Activated CD8-positive, alpha-beta T cell treated with anti-CD3 and anti-CD28 coated beads, Interleukin-2, amount 10 ng/mL, durations not matched to agents 7 days and 5 days (primary cell): ENCODE measurements at regions not wholly inside any gene's neighbourhood (a gene's known extent, or its start where the extent isn't known, plus 50 kb on each side); places are given as distances from the start of the nearest gene placed in this dataset.

ENCODE experiments used
- ATAC-seq: fragments of 150-1000 bp; cut with Tn5 transposase; one replicate; pipeline ENCODE4 v1.10.0; 2021; ENCODE audit warnings: moderate library complexity
- CTCF ChIA-PET: fragments of 350-600 bp; sonication (Branson Sonifier 250); formaldehyde crosslinking; loops from one replicate; lab custom pipeline; 2021; ENCODE audit warnings: antibody characterized with exemption; lab: Charles Lee
- POLR2A ChIA-PET: fragments of 350-600 bp; sonication (Branson Sonifier 250); formaldehyde crosslinking; loops from one replicate; lab custom pipeline; 2021; ENCODE audit warnings: antibody characterized with exemption; lab: Charles Lee
- DNase-seq: peaks from one replicate; pipeline ENCODE4 v3.0.0-alpha.2; 2020
- H3K27ac Mint-ChIP-seq: one replicate; pipeline ENCODE4 v1.8.0; 2021; ENCODE audit warnings: mild to moderate bottlenecking, mixed read lengths
- H3K27me3 Mint-ChIP-seq: one replicate; pipeline ENCODE4 v1.8.0; 2021; ENCODE audit warnings: low read depth, mixed read lengths
- H3K36me3 Mint-ChIP-seq: one replicate; pipeline ENCODE4 v1.8.0; 2021; ENCODE audit warnings: low read depth, mixed read lengths
- H3K4me1 Mint-ChIP-seq: one replicate; pipeline ENCODE4 v1.8.0; 2021; ENCODE audit warnings: low read depth, mixed read lengths
- H3K4me3 Mint-ChIP-seq: one replicate; pipeline ENCODE4 v1.8.0; 2021; ENCODE audit warnings: mild to moderate bottlenecking, mixed read lengths
- H3K9me3 Mint-ChIP-seq: one replicate; pipeline ENCODE4 v1.8.0; 2022; ENCODE audit warnings: mixed read lengths; ENCODE audit not compliant: insufficient read depth

GRCh38 chr12:58496411-58497190, 423.7 kb downstream of the LRIG3 start:
- H3K4me3 Mint-ChIP-seq = no peak overlapping the region
- no peaks in the 10 kb centered on the region for H3K27me3 Mint-ChIP-seq
- no peaks in the 10 kb centered on the region for H3K9me3 Mint-ChIP-seq
- no peak overlapping the region for H3K27ac Mint-ChIP-seq
- no peaks in the 10 kb centered on the region for H3K36me3 Mint-ChIP-seq
- ChIA-PET POLR2A (no interaction called here), CTCF (no interaction called here)
- no peaks in the 10 kb centered on the region for H3K4me1 Mint-ChIP-seq
- ATAC-seq (no peak), DNase-seq (no peak)

- no peak overlapping the region for H3K27ac Mint-ChIP-seq
- ATAC-seq (no peak), DNase-seq (no peak)
- H3K4me1 Mint-ChIP-seq = no peaks in the 10 kb centered on the region
- H3K4me3 Mint-ChIP-seq = no peak overlapping the region
- H3K36me3 Mint-ChIP-seq = no peaks in the 10 kb centered on the region
- POLR2A ChIA-PET = no interaction called here
- CTCF ChIA-PET = no interaction called here
- no peaks in the 10 kb centered on the region for H3K27me3 Mint-ChIP-seq
- H3K9me3 Mint-ChIP-seq = no peaks in the 10 kb centered on the region
Measured at GRCh38 chr12:58500399-58500798, 419.9 kb downstream of the LRIG3 start.

DNA sequence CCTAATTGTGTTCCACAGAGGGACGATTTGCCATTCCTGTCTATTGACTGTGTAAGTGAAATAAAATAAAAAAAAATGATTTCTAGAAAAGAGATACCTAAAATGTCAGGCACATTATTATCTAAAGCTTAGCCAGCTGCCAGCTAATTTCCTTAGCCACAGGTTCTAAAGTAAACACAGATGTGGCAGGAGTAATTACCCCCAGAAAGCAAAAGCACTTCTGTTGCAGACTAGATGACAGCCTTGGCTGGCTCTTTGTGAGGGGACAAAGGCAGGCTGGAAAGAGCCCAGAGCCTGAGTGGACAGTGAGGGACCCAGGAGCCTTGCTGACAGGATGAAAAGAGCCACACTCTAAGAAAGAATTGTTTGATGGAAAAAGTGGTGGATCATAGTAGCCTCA, 418.1 kb downstream of the LRIG3 start:
- ATAC-seq = no peak
- no peaks in the 10 kb centered on the region for H3K36me3 Mint-ChIP-seq
- no peak overlapping the region for H3K4me3 Mint-ChIP-seq
- CTCF ChIA-PET = interaction anchor here (0.6 kb wide), 1 partner anchor 25 kb away, joined by 3 read pairs; no protein-coding TSS in a partner anchor
- DNase-seq = no peak
- H3K27me3 Mint-ChIP-seq = no peaks in the 10 kb centered on the region
- H3K9me3 Mint-ChIP-seq = no peaks in the 10 kb centered on the region
- no peaks in the 10 kb centered on the region for H3K4me1 Mint-ChIP-seq
- no peak overlapping the region for H3K27ac Mint-ChIP-seq
- POLR2A ChIA-PET = no interaction called here

DNA sequence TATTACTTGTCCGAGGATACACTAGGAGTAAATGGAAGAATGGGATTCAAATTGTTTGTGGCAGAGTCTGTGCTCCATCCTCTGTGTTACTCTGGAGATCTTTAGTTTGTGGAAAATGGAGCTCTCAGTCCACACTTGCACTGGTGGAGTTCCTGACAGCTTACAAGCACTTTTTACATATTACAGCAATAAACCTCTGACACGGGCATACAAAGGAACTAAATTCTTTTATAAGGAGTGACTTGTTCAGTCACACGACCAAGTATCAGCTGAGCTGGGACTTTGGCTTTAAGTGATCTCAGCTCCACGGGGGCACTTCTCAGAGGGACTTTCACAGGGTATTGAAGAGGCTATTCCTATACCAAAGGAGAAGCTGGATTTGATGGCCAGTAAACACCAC, 417.5 kb downstream of the LRIG3 start:
- no peaks in the 10 kb centered on the region for H3K27me3 Mint-ChIP-seq
- ChIA-PET CTCF (no interaction called here), POLR2A (no interaction called here)
- H3K4me1 Mint-ChIP-seq = no peaks in the 10 kb centered on the region
- ATAC-seq (no peak), DNase-seq (no peak)
- no peak overlapping the region for H3K4me3 Mint-ChIP-seq
- no peak overlapping the region for H3K27ac Mint-ChIP-seq
- no peaks in the 10 kb centered on the region for H3K36me3 Mint-ChIP-seq
- H3K9me3 Mint-ChIP-seq = no peaks in the 10 kb centered on the region

DNA sequence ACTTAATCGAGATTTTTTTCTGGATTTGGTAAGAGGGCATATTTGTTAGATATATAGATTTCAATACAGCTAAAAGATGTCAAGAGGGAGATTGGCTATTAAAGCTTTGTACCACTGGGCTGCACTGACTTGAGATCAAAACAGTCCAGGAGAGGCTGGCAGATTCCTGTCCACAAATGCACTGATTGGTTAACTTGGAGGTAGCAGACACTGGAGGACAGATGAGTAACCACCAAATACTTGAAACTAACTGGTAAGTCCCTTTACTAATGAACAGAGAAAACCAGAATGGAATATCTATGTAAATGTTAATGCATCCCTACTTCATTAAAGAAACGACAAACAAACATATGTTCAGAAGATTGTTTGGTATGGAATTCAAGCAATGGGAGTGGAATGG, 416.6 kb downstream of the LRIG3 start:
- no peak for ATAC-seq
- Mint-ChIP-seq H3K4me3 (no peak overlapping the region), H3K4me1 (no peaks in the 10 kb centered on the region), H3K27me3 (no peaks in the 10 kb centered on the region), H3K36me3 (no peaks in the 10 kb centered on the region), H3K27ac (no peak overlapping the region), H3K9me3 (no peaks in the 10 kb centered on the region)
- ChIA-PET POLR2A (no interaction called here), CTCF (no interaction called here)
- no peak for DNase-seq

- DNase-seq (no peak), ATAC-seq (no peak)
- no peaks in the 10 kb centered on the region for H3K9me3 Mint-ChIP-seq
- H3K4me1 Mint-ChIP-seq = no peaks in the 10 kb centered on the region
- no peak overlapping the region for H3K4me3 Mint-ChIP-seq
- POLR2A ChIA-PET = no interaction called here
- no peak overlapping the region for H3K27ac Mint-ChIP-seq
- CTCF ChIA-PET = no interaction called here
- H3K36me3 Mint-ChIP-seq = no peaks in the 10 kb centered on the region
- H3K27me3 Mint-ChIP-seq = no peaks in the 10 kb centered on the region
Measured at GRCh38 chr12:58504143-58504938, 416.0 kb downstream of the LRIG3 start.

DNA sequence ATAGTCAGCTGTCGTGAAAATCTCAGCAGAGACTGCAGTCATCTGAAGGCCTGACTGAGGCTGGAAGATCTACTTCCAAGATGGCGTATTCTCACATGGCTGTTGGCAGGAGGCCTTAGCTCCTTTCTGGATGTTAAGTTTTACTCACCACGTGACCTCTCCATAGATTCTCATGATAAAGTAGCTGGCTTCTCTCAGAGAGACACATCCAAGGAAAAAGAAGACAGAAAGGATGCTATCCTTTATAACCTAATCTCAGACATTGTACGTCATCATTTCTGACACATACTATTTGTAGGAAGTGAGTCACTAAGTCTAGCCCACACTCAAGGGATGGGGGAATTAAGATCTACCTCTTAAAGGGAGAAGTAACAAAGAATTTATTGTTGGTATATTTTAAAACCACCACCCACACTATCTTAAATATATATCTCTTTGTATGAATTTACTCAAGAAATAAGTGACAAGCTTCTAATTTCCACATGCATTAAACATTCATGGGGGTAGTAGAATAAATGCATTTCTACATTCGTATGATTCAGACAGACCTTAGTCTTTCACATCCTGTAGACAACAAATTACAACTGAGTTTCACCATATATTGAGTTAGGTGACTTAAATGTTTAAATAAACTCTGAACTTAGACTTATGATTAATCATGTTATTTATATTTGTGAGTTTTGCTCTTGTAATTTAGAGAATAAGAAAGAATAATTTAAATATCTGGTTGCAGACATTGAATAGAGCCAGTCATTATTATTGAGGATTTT, 411.0 kb downstream of the LRIG3 start:
- Mint-ChIP-seq H3K27ac (no peak overlapping the region), H3K27me3 (no peaks in the 10 kb centered on the region), H3K36me3 (no peaks in the 10 kb centered on the region), H3K4me1 (no peaks in the 10 kb centered on the region), H3K9me3 (no peaks in the 10 kb centered on the region), H3K4me3 (no peak overlapping the region)
- DNase-seq = no peak
- no peak for ATAC-seq
- POLR2A ChIA-PET = no interaction called here
- CTCF ChIA-PET = no interaction called here

GRCh38 chr12:58513301-58513834, 406.9 kb downstream of the LRIG3 start:
- Mint-ChIP-seq H3K4me1 (no peaks in the 10 kb centered on the region), H3K27ac (no peak overlapping the region)
- ATAC-seq = no peak

DNA sequence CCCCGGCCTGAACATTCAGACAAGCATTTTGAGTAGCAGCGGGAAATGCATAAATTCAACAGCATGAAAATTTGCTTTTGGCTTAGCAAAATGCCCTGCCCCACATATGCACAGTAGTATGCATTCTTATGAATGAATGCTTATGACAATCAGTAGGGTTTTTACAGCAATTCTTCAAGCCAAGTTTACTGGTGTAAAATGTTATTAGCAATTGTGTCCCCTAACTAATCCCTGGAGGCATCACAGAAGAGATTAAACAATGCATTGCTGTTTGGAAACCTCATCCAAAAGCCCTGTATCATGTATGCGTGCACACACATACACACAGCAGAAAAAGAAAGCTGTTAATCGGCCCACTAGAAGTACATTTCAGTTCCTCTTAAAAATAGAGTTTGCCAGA, 406.5 kb downstream of the LRIG3 start:
- no peak overlapping the region for H3K4me3 Mint-ChIP-seq
- ChIA-PET CTCF (no interaction called here), POLR2A (no interaction called here)
- H3K27me3 Mint-ChIP-seq = no peaks in the 10 kb centered on the region
- DNase-seq (no peak), ATAC-seq (no peak)
- no peak overlapping the region for H3K27ac Mint-ChIP-seq
- no peaks in the 10 kb centered on the region for H3K4me1 Mint-ChIP-seq
- H3K9me3 Mint-ChIP-seq = peaks cover 5% of the 10 kb centered on the region
- no peaks in the 10 kb centered on the region for H3K36me3 Mint-ChIP-seq

More at GRCh38 chr12:58513301-58513834, 406.9 kb downstream of the LRIG3 start:
- POLR2A ChIA-PET = no interaction called here
- Mint-ChIP-seq H3K9me3 (peaks cover 5% of the 10 kb centered on the region), H3K36me3 (no peaks in the 10 kb centered on the region), H3K27me3 (no peaks in the 10 kb centered on the region), H3K4me3 (no peak overlapping the region)
- CTCF ChIA-PET = no interaction called here
- DNase-seq = no peak

DNA sequence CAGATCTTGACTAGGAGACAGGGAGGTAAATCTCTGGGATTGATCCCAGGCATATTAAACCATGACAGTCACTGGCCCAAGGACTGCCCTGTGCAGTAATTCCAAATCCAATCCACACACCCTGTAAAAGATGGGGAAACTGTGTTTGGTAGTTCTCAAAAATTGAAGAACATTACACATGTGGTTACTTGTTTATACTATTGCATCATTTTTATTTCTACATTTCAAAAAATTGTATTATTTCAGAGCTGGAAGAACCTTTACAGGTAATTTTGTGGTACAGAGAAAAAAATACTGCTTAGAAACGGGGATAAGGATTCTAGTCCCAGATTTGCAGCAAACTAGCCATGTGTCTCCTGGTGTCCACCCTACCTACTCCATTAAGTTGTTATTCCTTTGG, 400.5 kb downstream of the LRIG3 start:
- Mint-ChIP-seq H3K27ac (no peak overlapping the region), H3K4me1 (no peaks in the 10 kb centered on the region), H3K4me3 (no peak overlapping the region), H3K9me3 (peaks cover 5% of the 10 kb centered on the region), H3K27me3 (no peaks in the 10 kb centered on the region), H3K36me3 (no peaks in the 10 kb centered on the region)
- ChIA-PET POLR2A (no interaction called here), CTCF (no interaction called here)
- ATAC-seq (no peak), DNase-seq (no peak)

DNA sequence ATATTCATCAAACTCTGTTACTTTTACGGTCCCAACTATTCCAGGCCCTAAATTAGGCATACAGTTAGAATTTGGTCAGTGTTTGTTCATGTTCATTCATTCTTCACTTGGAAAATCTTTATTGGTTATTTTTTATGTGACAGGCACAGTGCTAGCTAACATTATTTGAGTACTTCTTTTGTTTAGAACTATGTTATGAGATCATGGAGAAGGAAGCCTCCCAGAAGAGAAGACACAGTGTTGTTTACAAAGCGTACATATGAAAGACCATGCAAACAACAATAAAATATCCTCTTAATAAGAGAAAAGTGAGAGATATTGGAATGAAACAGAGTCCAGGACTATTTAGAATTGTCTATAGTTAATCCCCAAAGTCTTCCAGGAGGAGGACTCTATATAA, 399.2 kb downstream of the LRIG3 start:
- POLR2A ChIA-PET = no interaction called here
- no peaks in the 10 kb centered on the region for H3K4me1 Mint-ChIP-seq
- H3K4me3 Mint-ChIP-seq = no peak overlapping the region
- DNase-seq (no peak), ATAC-seq (no peak)
- no peak overlapping the region for H3K27ac Mint-ChIP-seq
- peaks cover 3% of the 10 kb centered on the region for H3K9me3 Mint-ChIP-seq
- no peaks in the 10 kb centered on the region for H3K27me3 Mint-ChIP-seq
- CTCF ChIA-PET = no interaction called here
- H3K36me3 Mint-ChIP-seq = no peaks in the 10 kb centered on the region

DNA sequence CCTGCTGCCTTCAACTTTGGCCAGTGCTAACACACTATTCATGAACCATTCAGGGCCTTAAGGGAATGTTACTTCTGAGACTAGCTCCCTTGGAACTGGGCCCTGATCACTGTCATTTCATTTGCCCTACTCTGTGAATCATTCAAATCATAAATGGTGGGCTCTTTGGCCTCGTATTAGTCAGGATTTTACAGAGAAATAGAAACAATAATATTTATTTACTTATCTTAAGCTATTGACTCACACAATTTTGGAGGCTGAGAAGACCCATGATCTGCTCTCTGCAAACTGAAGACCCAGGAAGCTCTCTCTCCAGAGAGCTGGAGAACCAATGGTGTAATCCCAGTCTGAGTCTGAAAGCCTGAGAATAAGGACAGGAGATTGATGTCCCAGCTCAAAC, 398.5 kb downstream of the LRIG3 start:
- CTCF ChIA-PET = no interaction called here
- no peak overlapping the region for H3K27ac Mint-ChIP-seq

More for the DNA sequence above, 398.5 kb downstream of the LRIG3 start:
- DNase-seq = no peak
- no peaks in the 10 kb centered on the region for H3K4me1 Mint-ChIP-seq
- no peaks in the 10 kb centered on the region for H3K27me3 Mint-ChIP-seq
- POLR2A ChIA-PET = no interaction called here
- H3K4me3 Mint-ChIP-seq = no peak overlapping the region
- ATAC-seq = no peak
- H3K36me3 Mint-ChIP-seq = no peaks in the 10 kb centered on the region
- no peaks in the 10 kb centered on the region for H3K9me3 Mint-ChIP-seq
